ENCODE measurements at regions not wholly inside any gene's neighbourhood (a gene's known extent, or its start where the extent isn't known, plus 50 kb on each side); places are given as distances from the start of the nearest gene placed in this dataset.

GRCh38 chr17:73896966-73897365, 252.7 kb upstream of the SDK2 start:
- CTCF ChIA-PET (ENCODE audit: partially characterized antibody), result no interaction called here
- DNase-seq, result no peak

DNA sequence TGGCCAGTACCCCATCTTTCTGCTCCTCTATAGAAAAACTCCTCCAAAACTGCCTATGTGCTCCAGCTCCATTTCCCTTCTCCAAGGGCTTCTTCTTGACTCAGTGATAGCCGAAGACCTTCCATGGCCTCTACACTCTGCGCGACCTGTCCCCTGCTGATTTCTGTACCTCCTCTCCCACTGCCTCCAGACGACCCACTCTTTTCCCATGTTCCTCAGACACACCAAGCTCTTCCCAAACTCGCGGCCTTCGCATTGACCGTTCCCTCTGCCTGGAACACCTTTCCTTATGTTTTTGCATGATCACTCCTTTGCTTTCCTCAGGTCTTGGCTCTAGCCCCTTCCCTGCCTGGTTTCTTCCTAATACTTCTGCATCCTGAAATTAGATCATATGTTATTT, 255.6 kb upstream of the SDK2 start:
- H3K4me3 Mint-ChIP-seq, result no peak overlapping the region
- Histone ChIP-seq H3K9me3 (ENCODE audit: control insufficient read depth in 1 of 2, low read length in 2 of 2) (no peaks in the 10 kb centered on the region), H3K27me3 (ENCODE audit: insufficient read depth, low read length) (peaks cover 9% of the 10 kb centered on the region), H3K27ac (ENCODE audit: low read depth, low read length) (no peak overlapping the region), H3K4me3 (ENCODE audit: low read length in 2 of 2) (no peak overlapping the region), H3K4me1 (ENCODE audit: insufficient read depth, low read length) (peaks cover 6% of the 10 kb centered on the region), H3K36me3 (ENCODE audit: insufficient read depth, low read length) (no peaks in the 10 kb centered on the region)
- POLR2A ChIA-PET (ENCODE audit: partially characterized antibody), result no interaction called here
- intact Hi-C loops (cut with micrococcal nuclease), result loop anchor here (5.0 kb wide), 1 partner anchor 258 kb away; the partner anchor contains the start of gene SDK2
- CTCF ChIA-PET (ENCODE audit: partially characterized antibody), result no interaction called here
- no peak overlapping the region for H3K27ac Mint-ChIP-seq
- no peaks in the 10 kb centered on the region for H3K9me3 Mint-ChIP-seq
- peaks cover 3 to 16% (median 8%) of the 10 kb centered on the region in 4 donors for H3K4me1 Mint-ChIP-seq
- no peak for DNase-seq
- H3K36me3 Mint-ChIP-seq, result no peaks in the 10 kb centered on the region
- peaks cover 21 to 30% of the 10 kb centered on the region in 2 donors for H3K27me3 Mint-ChIP-seq

More at GRCh38 chr17:73896966-73897365, 252.7 kb upstream of the SDK2 start:
- Mint-ChIP-seq H3K36me3 (no peaks in the 10 kb centered on the region), H3K9me3 (peaks cover 0 to 5% (median 0%) of the 10 kb centered on the region in 8 donors), H3K4me1 (peaks cover 3 to 11% (median 7%) of the 10 kb centered on the region in 4 donors), H3K4me3 (peak overlapping the region in 1 of 8 donors; percentile 3), H3K27me3 (peaks cover 27 to 28% of the 10 kb centered on the region in 2 donors), H3K27ac (no peak overlapping the region)
- Histone ChIP-seq H3K4me1 (ENCODE audit: insufficient read depth, low read length) (peaks cover 6% of the 10 kb centered on the region), H3K27ac (ENCODE audit: low read depth, low read length) (no peak overlapping the region), H3K9me3 (ENCODE audit: control insufficient read depth in 1 of 2, low read length in 2 of 2) (no peaks in the 10 kb centered on the region), H3K27me3 (ENCODE audit: insufficient read depth, low read length) (peaks cover 9% of the 10 kb centered on the region), H3K36me3 (ENCODE audit: insufficient read depth, low read length) (no peaks in the 10 kb centered on the region), H3K4me3 (ENCODE audit: low read length in 2 of 2) (no peak overlapping the region)
- intact Hi-C loops (cut with micrococcal nuclease), result no loop called here
- POLR2A ChIA-PET (ENCODE audit: partially characterized antibody), result no interaction called here

- Histone ChIP-seq H3K27me3 (ENCODE audit: insufficient read depth, low read length) (peaks cover 9% of the 10 kb centered on the region), H3K4me1 (ENCODE audit: insufficient read depth, low read length) (peaks cover 6% of the 10 kb centered on the region), H3K27ac (ENCODE audit: low read depth, low read length) (no peak overlapping the region), H3K9me3 (ENCODE audit: control insufficient read depth in 1 of 2, low read length in 2 of 2) (no peaks in the 10 kb centered on the region), H3K4me3 (ENCODE audit: low read length in 2 of 2) (no peak overlapping the region), H3K36me3 (ENCODE audit: insufficient read depth, low read length) (no peaks in the 10 kb centered on the region)
- no peaks in the 10 kb centered on the region for H3K36me3 Mint-ChIP-seq
- H3K4me3 Mint-ChIP-seq, result no peak overlapping the region
- ChIA-PET POLR2A (ENCODE audit: partially characterized antibody) (no interaction called here), CTCF (ENCODE audit: partially characterized antibody) (no interaction called here)
- H3K27me3 Mint-ChIP-seq, result peaks cover 18 to 32% of the 10 kb centered on the region in 2 donors
- H3K9me3 Mint-ChIP-seq, result no peaks in the 10 kb centered on the region
- DNase-seq, result no peak
- H3K4me1 Mint-ChIP-seq, result peaks cover 3 to 16% (median 8%) of the 10 kb centered on the region in 4 donors
- no peak overlapping the region for H3K27ac Mint-ChIP-seq
- intact Hi-C loops (cut with micrococcal nuclease), result loop anchor here (5.0 kb wide), 1 partner anchor 258 kb away; the partner anchor contains the start of gene SDK2
Observed at GRCh38 chr17:73900516-73900915, 256.3 kb upstream of the SDK2 start.

DNA sequence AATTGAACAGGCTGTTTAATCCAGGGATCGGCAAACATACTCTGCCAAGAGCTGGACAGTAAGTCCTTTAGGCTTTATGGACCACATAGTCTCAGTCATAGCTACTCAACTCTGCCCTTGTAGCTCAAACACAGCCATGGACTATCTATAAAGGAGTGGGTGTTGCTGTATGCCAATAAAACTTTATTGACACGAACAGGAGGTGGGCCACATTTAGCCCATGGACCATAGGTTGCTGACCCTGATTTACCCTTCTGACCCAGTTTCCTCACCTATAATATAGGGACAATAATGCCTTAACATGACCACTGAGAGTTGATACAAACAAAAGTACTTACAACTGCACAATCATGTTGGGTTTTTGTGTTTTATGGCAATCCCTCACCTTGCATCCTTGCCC, 257.0 kb upstream of the SDK2 start:
- Histone ChIP-seq H3K4me3 (ENCODE audit: low read length in 2 of 2) (peak overlapping the region in 1 of 2 donors; percentile 29), H3K27ac (ENCODE audit: low read depth, low read length) (no peak overlapping the region), H3K9me3 (ENCODE audit: control insufficient read depth in 1 of 2, low read length in 2 of 2) (no peaks in the 10 kb centered on the region), H3K4me1 (ENCODE audit: insufficient read depth, low read length) (peaks cover 6% of the 10 kb centered on the region), H3K36me3 (ENCODE audit: insufficient read depth, low read length) (no peaks in the 10 kb centered on the region), H3K27me3 (ENCODE audit: insufficient read depth, low read length) (peaks cover 2% of the 10 kb centered on the region)
- Mint-ChIP-seq H3K9me3 (no peaks in the 10 kb centered on the region), H3K4me1 (peaks cover 3 to 16% (median 8%) of the 10 kb centered on the region in 4 donors), H3K36me3 (no peaks in the 10 kb centered on the region), H3K4me3 (peak overlapping the region; percentile 85 to 95 (median 90)), H3K27ac (peak overlapping the region in 1 of 7 donors; percentile 84), H3K27me3 (peaks cover 21 to 28% of the 10 kb centered on the region in 2 donors)
- intact Hi-C loops (cut with micrococcal nuclease), result loop anchor here (5.0 kb wide), 1 partner anchor 259 kb away; the partner anchor contains the start of gene SDK2
- ChIA-PET POLR2A (ENCODE audit: partially characterized antibody) (no interaction called here), CTCF (ENCODE audit: partially characterized antibody) (interaction anchor here (0.9 to 1.2 kb wide), 3 partner anchors 13 to 191 kb away, joined by 3 to 7 read pairs (median 3); no protein-coding TSS in a partner anchor)
- DNase-seq, result no peak

DNA sequence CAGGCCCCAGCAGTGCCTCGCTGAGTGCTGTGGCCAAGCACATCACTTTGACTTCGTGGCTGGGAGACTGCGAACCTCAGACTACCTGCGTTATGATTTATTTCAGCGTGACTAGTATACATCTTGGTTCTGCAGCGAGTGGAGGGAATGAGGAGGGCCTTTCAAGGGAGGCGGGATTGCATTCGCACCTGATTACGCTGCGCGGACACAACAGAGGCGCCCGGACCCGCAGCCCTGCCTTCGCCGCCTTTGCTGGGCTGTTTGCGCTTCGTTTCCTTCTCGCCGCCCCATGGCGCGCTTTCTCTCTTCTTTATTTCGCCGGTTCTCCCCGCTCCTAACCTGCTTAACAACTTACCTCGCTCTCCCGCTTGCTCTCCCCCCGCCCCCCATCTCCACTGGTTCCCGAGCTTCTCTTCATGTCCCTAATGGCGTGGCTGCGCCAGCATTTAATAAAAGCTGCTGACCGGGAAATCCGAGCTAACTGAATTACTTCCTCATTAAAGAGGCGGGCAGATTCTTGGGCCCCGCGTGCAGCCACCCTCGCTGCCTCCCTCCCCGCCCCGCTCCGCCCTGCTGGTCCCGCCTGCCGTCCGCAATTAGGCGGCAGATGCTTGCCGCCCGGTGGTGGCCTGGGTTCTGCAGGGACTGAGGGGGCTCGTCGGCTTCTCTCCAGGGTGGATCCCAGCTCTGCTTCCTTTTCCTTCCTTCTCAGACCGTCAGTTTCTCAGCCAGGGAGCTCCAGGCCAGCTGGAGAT, 257.6 kb upstream of the SDK2 start:
- Mint-ChIP-seq H3K4me1 (peaks cover 3 to 16% (median 8%) of the 10 kb centered on the region in 4 donors), H3K27ac (peak overlapping the region in 4 of 7 donors; percentile 68 to 84 (median 77)), H3K36me3 (no peaks in the 10 kb centered on the region), H3K4me3 (peak overlapping the region; percentile 85 to 95 (median 90)), H3K9me3 (no peaks in the 10 kb centered on the region), H3K27me3 (peaks cover 22 to 28% of the 10 kb centered on the region in 2 donors)
- no peaks in the 10 kb centered on the region for H3K36me3 ChIP-seq (ENCODE audit: insufficient read depth, low read length)
- ChIA-PET POLR2A (ENCODE audit: partially characterized antibody) (no interaction called here), CTCF (ENCODE audit: partially characterized antibody) (interaction anchor here (0.7 to 1.2 kb wide), 4 partner anchors 12 to 192 kb away, joined by 3 to 7 read pairs (median 3); no protein-coding TSS in a partner anchor)
- H3K4me3 ChIP-seq (ENCODE audit: low read length in 2 of 2), result peak overlapping the region in 1 of 2 donors; percentile 29
- no peaks in the 10 kb centered on the region for H3K27me3 ChIP-seq (ENCODE audit: insufficient read depth, low read length)
- peak in 1 of 5 donors; percentile 6 for DNase-seq
- intact Hi-C loops (cut with micrococcal nuclease), result loop anchor here (5.0 kb wide), 1 partner anchor 260 kb away; the partner anchor contains the start of gene SDK2
- H3K27ac ChIP-seq (ENCODE audit: low read depth, low read length), result no peak overlapping the region
- peaks cover 6% of the 10 kb centered on the region for H3K4me1 ChIP-seq (ENCODE audit: insufficient read depth, low read length)
- H3K9me3 ChIP-seq (ENCODE audit: control insufficient read depth in 1 of 2, low read length in 2 of 2), result no peaks in the 10 kb centered on the region

- Histone ChIP-seq H3K36me3 (ENCODE audit: insufficient read depth, low read length) (no peaks in the 10 kb centered on the region), H3K27ac (ENCODE audit: low read depth, low read length) (no peak overlapping the region), H3K27me3 (ENCODE audit: insufficient read depth, low read length) (no peaks in the 10 kb centered on the region), H3K9me3 (ENCODE audit: control insufficient read depth in 1 of 2, low read length in 2 of 2) (no peaks in the 10 kb centered on the region), H3K4me3 (ENCODE audit: low read length in 2 of 2) (no peak overlapping the region), H3K4me1 (ENCODE audit: insufficient read depth, low read length) (peaks cover 6% of the 10 kb centered on the region)
- intact Hi-C loops (cut with micrococcal nuclease), result loop anchor here (5.0 kb wide), 1 partner anchor 260 kb away; the partner anchor contains the start of gene SDK2
- Mint-ChIP-seq H3K27me3 (peaks cover 20 to 24% of the 10 kb centered on the region in 2 donors), H3K36me3 (no peaks in the 10 kb centered on the region), H3K27ac (no peak overlapping the region), H3K9me3 (no peaks in the 10 kb centered on the region), H3K4me1 (peaks cover 3 to 16% (median 8%) of the 10 kb centered on the region in 4 donors), H3K4me3 (peak overlapping the region in 7 of 8 donors; percentile 59 to 95 (median 92))
- ChIA-PET CTCF (ENCODE audit: partially characterized antibody) (interaction anchor here (0.7 to 1.2 kb wide), 4 partner anchors 11 to 192 kb away, joined by 3 to 7 read pairs (median 3); no protein-coding TSS in a partner anchor), POLR2A (ENCODE audit: partially characterized antibody) (no interaction called here)
- DNase-seq, result no peak
Observed at GRCh38 chr17:73902416-73903181, 258.4 kb upstream of the SDK2 start.
